HepG2 (cell line): ENCODE measurements at regions not wholly inside any gene's neighbourhood (a gene's known extent, or its start where the extent isn't known, plus 50 kb on each side); places are given as distances from the start of the nearest gene placed in this dataset.

Experiments used
- ASH2L ChIP-seq: fragments of 300-600, 200-600 bp; sonication (generic); IDR thresholded peaks from 2 replicates; pipeline ENCODE4 v1.7.0; 2017; ENCODE audit warnings: low read depth, mild to moderate bottlenecking, moderate library complexity, mixed read lengths, low read length; ENCODE audit not compliant: insufficient read length
- ATF7 ChIP-seq, 2 experiments: fragments of 450-650 bp in 1 of 2; sonication (generic) in 1 of 2; formaldehyde crosslinking in 1 of 2; IDR thresholded peaks; 2 replicates each; pipeline versions ENCODE4 v1.4.0 to v1.6.1; 2016 to 2020; ENCODE audit warnings: antibody characterized with exemption in 1 of 2, mild to moderate bottlenecking in 1 of 2, missing genetic modification reagents in 1 of 2
- HNRNPUL1 ChIP-seq: fragments of 200-400 bp; formaldehyde crosslinking; IDR thresholded peaks from 2 replicates; pipeline ENCODE4 v1.6.1; 2017; ENCODE audit warnings: low read depth, mild to moderate bottlenecking, low read length, moderate library complexity
- POLR2AphosphoS5 ChIP-seq: IDR thresholded peaks from 2 replicates; pipeline ENCODE4 v1.6.1; 2012; ENCODE audit warnings: low read depth, low read length
- SP4 ChIP-seq: sonication (generic); formaldehyde crosslinking; IDR thresholded peaks from 2 replicates; pipeline ENCODE4 v1.8.1; 2023; ENCODE audit warnings: mild to moderate bottlenecking, missing genetic modification reagents
- TF ChIP-seq, protein P1 (sequence below): sonication (generic); formaldehyde crosslinking; IDR thresholded peaks from 2 replicates; pipeline ENCODE4 v1.4.0; 2020; ENCODE audit warnings: missing genetic modification reagents
- TF ChIP-seq, protein P2 (sequence below): fragments of 450-650 bp; IDR thresholded peaks from 2 replicates; pipeline ENCODE4 v1.6.1; 2016
- TF ChIP-seq, protein P3 (sequence below): sonication (generic); formaldehyde crosslinking; IDR thresholded peaks from 2 replicates; pipeline ENCODE4 v1.9.0; 2022; ENCODE audit warnings: low read depth, missing genetic modification reagents
- TF ChIP-seq, protein P4 (sequence below): sonication (generic); formaldehyde crosslinking; IDR thresholded peaks from 2 replicates; pipeline ENCODE4 v1.5.1; 2020; ENCODE audit warnings: mild to moderate bottlenecking, missing genetic modification reagents
- TF ChIP-seq, protein P5 (sequence below): sonication (generic); formaldehyde crosslinking; IDR thresholded peaks from 2 replicates; pipeline ENCODE4 v1.5.0; 2020; ENCODE audit warnings: mild to moderate bottlenecking, missing genetic modification reagents, moderate library complexity

DNA sequence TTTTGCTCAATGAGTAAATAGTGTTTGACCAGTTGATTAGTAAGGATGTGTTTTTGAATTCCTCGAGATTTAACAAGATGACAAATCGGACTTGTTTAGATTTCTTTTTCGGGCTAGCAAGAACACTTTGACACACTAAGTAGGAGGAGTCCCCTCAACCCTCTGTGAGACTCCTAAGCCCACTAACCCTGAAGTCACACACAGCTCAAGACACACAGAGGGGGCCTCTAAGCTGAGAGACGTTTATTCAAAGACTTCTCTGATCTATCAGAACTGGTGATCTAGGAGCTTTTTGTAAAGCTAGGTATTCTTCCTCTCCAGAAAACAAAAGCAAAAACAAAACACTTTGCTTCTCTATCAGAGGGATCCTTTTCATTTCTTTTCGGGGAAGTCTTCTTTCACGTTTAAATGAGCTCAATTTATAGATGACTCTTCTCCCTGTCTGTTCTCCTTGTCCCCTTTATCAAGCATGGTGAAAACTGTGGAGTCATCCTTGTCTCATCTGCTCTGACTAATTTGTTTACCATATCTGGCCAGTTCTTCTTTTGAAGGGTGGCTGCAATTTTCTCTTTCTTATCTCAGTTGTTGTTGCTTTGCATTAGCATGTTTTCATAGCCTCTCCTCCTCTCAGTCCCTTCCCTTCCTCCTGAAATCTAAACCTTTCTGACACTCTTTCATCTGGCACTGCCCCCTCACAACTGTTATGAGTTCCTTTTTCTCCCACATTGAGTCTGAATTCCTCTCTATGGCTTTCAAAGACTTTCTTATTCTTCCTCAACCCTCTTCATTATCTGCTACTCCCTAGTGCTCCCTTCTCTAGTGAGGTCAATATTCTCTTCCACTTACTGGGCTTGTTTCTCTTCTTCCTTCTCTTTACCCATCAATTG, 68.5 kb upstream of the RAI14 start:
- TF ChIP-seq, protein P1, sequence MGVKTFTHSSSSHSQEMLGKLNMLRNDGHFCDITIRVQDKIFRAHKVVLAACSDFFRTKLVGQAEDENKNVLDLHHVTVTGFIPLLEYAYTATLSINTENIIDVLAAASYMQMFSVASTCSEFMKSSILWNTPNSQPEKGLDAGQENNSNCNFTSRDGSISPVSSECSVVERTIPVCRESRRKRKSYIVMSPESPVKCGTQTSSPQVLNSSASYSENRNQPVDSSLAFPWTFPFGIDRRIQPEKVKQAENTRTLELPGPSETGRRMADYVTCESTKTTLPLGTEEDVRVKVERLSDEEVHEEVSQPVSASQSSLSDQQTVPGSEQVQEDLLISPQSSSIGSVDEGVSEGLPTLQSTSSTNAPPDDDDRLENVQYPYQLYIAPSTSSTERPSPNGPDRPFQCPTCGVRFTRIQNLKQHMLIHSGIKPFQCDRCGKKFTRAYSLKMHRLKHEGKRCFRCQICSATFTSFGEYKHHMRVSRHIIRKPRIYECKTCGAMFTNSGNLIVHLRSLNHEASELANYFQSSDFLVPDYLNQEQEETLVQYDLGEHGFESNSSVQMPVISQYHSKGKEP (CRISPR knock-in tag), result no peak
- TF ChIP-seq POLR2AphosphoS5 (no peak), ASH2L (no peak), SP4 (CRISPR knock-in tag) (no peak), ATF7 (IDR thresholded peaks at IDR 0.05) (no peak), ATF7 (CRISPR knock-in tag; IDR thresholded peaks at IDR 0.05) (no peak), HNRNPUL1 (no peak)
- TF ChIP-seq, protein P2, sequence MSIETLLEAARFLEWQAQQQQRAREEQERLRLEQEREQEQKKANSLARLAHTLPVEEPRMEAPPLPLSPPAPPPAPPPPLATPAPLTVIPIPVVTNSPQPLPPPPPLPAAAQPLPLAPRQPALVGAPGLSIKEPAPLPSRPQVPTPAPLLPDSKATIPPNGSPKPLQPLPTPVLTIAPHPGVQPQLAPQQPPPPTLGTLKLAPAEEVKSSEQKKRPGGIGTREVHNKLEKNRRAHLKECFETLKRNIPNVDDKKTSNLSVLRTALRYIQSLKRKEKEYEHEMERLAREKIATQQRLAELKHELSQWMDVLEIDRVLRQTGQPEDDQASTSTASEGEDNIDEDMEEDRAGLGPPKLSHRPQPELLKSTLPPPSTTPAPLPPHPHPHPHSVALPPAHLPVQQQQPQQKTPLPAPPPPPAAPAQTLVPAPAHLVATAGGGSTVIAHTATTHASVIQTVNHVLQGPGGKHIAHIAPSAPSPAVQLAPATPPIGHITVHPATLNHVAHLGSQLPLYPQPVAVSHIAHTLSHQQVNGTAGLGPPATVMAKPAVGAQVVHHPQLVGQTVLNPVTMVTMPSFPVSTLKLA, result no peak
- TF ChIP-seq, protein P3, sequence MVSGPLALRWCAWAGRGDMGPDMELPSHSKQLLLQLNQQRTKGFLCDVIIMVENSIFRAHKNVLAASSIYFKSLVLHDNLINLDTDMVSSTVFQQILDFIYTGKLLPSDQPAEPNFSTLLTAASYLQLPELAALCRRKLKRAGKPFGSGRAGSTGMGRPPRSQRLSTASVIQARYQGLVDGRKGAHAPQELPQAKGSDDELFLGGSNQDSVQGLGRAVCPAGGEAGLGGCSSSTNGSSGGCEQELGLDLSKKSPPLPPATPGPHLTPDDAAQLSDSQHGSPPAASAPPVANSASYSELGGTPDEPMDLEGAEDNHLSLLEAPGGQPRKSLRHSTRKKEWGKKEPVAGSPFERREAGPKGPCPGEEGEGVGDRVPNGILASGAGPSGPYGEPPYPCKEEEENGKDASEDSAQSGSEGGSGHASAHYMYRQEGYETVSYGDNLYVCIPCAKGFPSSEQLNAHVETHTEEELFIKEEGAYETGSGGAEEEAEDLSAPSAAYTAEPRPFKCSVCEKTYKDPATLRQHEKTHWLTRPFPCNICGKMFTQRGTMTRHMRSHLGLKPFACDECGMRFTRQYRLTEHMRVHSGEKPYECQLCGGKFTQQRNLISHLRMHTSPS (CRISPR knock-in tag), result no peak
- TF ChIP-seq, protein P4, sequence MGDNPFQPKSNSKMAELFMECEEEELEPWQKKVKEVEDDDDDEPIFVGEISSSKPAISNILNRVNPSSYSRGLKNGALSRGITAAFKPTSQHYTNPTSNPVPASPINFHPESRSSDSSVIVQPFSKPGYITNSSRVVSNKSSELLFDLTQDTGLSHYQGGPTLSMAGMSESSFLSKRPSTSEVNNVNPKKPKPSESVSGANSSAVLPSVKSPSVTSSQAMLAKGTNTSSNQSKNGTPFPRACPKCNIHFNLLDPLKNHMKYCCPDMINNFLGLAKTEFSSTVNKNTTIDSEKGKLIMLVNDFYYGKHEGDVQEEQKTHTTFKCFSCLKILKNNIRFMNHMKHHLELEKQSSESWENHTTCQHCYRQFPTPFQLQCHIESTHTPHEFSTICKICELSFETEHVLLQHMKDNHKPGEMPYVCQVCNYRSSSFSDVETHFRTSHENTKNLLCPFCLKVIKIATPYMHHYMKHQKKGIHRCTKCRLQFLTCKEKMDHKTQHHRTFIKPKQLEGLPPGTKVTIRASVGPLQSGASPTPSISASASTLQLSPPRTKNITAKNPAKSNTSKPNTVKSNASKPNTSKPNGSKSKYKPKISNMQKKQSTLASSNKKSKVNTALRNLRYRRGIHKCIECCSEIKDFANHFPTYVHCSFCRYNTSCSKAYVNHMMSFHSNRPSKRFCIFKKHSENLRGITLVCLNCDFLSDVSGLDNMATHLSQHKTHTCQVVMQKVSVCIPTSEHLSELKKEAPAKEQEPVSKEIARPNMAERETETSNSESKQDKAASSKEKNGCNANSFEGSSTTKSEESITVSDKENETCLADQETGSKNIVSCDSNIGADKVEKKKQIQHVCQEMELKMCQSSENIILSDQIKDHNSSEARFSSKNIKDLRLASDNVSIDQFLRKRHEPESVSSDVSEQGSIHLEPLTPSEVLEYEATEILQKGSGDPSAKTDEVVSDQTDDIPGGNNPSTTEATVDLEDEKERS (CRISPR knock-in tag), result no peak
- TF ChIP-seq, protein P5, sequence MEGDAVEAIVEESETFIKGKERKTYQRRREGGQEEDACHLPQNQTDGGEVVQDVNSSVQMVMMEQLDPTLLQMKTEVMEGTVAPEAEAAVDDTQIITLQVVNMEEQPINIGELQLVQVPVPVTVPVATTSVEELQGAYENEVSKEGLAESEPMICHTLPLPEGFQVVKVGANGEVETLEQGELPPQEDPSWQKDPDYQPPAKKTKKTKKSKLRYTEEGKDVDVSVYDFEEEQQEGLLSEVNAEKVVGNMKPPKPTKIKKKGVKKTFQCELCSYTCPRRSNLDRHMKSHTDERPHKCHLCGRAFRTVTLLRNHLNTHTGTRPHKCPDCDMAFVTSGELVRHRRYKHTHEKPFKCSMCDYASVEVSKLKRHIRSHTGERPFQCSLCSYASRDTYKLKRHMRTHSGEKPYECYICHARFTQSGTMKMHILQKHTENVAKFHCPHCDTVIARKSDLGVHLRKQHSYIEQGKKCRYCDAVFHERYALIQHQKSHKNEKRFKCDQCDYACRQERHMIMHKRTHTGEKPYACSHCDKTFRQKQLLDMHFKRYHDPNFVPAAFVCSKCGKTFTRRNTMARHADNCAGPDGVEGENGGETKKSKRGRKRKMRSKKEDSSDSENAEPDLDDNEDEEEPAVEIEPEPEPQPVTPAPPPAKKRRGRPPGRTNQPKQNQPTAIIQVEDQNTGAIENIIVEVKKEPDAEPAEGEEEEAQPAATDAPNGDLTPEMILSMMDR (CRISPR knock-in tag), result no peak
